ENCODE measurements at regions not wholly inside any gene's neighbourhood (a gene's known extent, or its start where the extent isn't known, plus 50 kb on each side); places are given as distances from the start of the nearest gene placed in this dataset.

GRCh38 chr3:56931836-56932235 lies 128.6 kb upstream of the SPATA12 start:
- no peak for TF ChIP-seq REST (IDR thresholded peaks at IDR 0.05; ENCODE audit: insufficient replicate concordance, low read depth)
- no peak for TF ChIP-seq POLR2AphosphoS5 (IDR thresholded peaks at IDR 0.05; ENCODE audit: low read depth)
- no peak for TF ChIP-seq CTCF (IDR thresholded peaks at IDR 0.05; ENCODE audit: insufficient read depth, low read length)
- no peak for TF ChIP-seq GABPA (IDR thresholded peaks at IDR 0.05; ENCODE audit: low read depth)

All from HL-60 (cell line).